CD14-positive monocyte (primary cell): ENCODE measurements at regions not wholly inside any gene's neighbourhood (a gene's known extent, or its start where the extent isn't known, plus 50 kb on each side); places are given as distances from the start of the nearest gene placed in this dataset.

ENCODE experiments used
- DNase-seq, 3 donors: peaks; one replicate each; pipeline ENCODE4 v3.0.0-alpha.2; 2011 to 2022
- H2AFZ ChIP-seq: 2 replicates; pipeline ENCODE4 v1.6.0; 2012; ENCODE audit warnings: mild to moderate bottlenecking, low read depth, low read length, inconsistent platforms; ENCODE audit not compliant: insufficient read depth, poor library complexity, severe bottlenecking
- H3K27ac ChIP-seq, 2 donors: 1 replicate in 1 of 2; 2 replicates in 1 of 2; pipeline ENCODE4 v1.5.1; 2012 to 2013; ENCODE audit warnings: low read length in 2 of 2, control low read depth in 1 of 2, inconsistent platforms in 1 of 2, low read depth in 1 of 2, mild to moderate bottlenecking in 1 of 2
- H3K27me3 ChIP-seq, 2 donors: one replicate each; pipeline versions ENCODE4 v1.6.0 to v1.6.1; 2011 to 2013; ENCODE audit warnings: low read length in 2 of 2; ENCODE audit not compliant: control insufficient read depth in 2 of 2, insufficient read depth in 2 of 2
- H3K36me3 ChIP-seq, 2 donors: replicated peaks in 1 of 2; 1 replicate in 1 of 2; 2 replicates in 1 of 2; pipeline versions ENCODE4 v1.5.1 to v1.6.1; 2012 to 2013; ENCODE audit warnings: low read length in 2 of 2, control low read depth in 1 of 2, inconsistent platforms in 1 of 2, mild to moderate bottlenecking in 1 of 2; ENCODE audit not compliant: insufficient read depth in 2 of 2, control insufficient read depth in 1 of 2
- H3K4me1 ChIP-seq, 2 donors: 1 replicate in 1 of 2; 2 replicates in 1 of 2; pipeline versions ENCODE4 v1.5.1 to v1.6.1; 2012 to 2013; ENCODE audit warnings: low read length in 2 of 2, control low read depth in 1 of 2, inconsistent platforms in 1 of 2, mild to moderate bottlenecking in 1 of 2, moderate library complexity in 1 of 2; ENCODE audit not compliant: insufficient read depth in 2 of 2, control insufficient read depth in 1 of 2
- H3K4me2 ChIP-seq: replicated peaks from 2 replicates; pipeline ENCODE3; 2012; ENCODE audit warnings: low read length, moderate library complexity, mild to moderate bottlenecking; ENCODE audit not compliant: poor library complexity, severe bottlenecking; ENCODE audit errors: extremely low read depth
- H3K4me3 ChIP-seq, 3 experiments: fragments of 200-600 bp in 1 of 3; sonication (generic) in 1 of 3; replicated peaks in 1 of 3; 1 replicate in 2 of 3; 2 replicates in 1 of 3; pipeline ENCODE4 v1.5.1; 2011 to 2013; ENCODE audit warnings: low read length in 3 of 3, mild to moderate bottlenecking in 3 of 3, control low read depth in 2 of 3, low read depth in 2 of 3, inconsistent platforms in 1 of 3, moderate library complexity in 1 of 3
- H3K79me2 ChIP-seq: 2 replicates; pipeline ENCODE4 v1.6.0; 2012; ENCODE audit warnings: mild to moderate bottlenecking, control low read depth, inconsistent platforms, low read length, moderate library complexity; ENCODE audit not compliant: insufficient read depth
- H3K9ac ChIP-seq: 2 replicates; pipeline ENCODE4 v1.6.0; 2017; ENCODE audit warnings: low read length, mild to moderate bottlenecking; ENCODE audit not compliant: insufficient read depth, poor library complexity, severe bottlenecking
- H3K9me3 ChIP-seq, 2 donors: replicated peaks in 1 of 2; 1 replicate in 1 of 2; 2 replicates in 1 of 2; pipeline versions ENCODE4 v1.5.1 to v1.6.1; 2012 to 2013; ENCODE audit warnings: low read length in 2 of 2, control low read depth in 1 of 2; ENCODE audit not compliant: control insufficient read depth in 1 of 2, insufficient read depth in 1 of 2
- H4K20me1 ChIP-seq: 2 replicates; pipeline ENCODE4 v1.6.0; 2012; ENCODE audit warnings: mild to moderate bottlenecking, low read length, control low read depth, moderate library complexity; ENCODE audit not compliant: insufficient read depth
- H3K27ac Mint-ChIP-seq, 7 donors: one replicate each; pipeline ENCODE4 v1.8.0; 2020; ENCODE audit warnings: mild to moderate bottlenecking in 7 of 7, mixed read lengths in 7 of 7, moderate library complexity in 6 of 7, inconsistent platforms in 2 of 7
- H3K27me3 Mint-ChIP-seq, 3 donors: one replicate each; pipeline ENCODE4 v1.8.0; 2021 to 2022; ENCODE audit warnings: low read depth in 3 of 3, mild to moderate bottlenecking in 3 of 3, mixed read lengths in 3 of 3, moderate library complexity in 3 of 3, inconsistent platforms in 1 of 3
- H3K36me3 Mint-ChIP-seq, 2 donors: one replicate each; pipeline ENCODE4 v1.8.0; 2020; ENCODE audit warnings: mixed read lengths in 2 of 2, inconsistent platforms in 1 of 2, mild to moderate bottlenecking in 1 of 2
- H3K4me1 Mint-ChIP-seq: one replicate; pipeline ENCODE4 v1.8.0; 2020; ENCODE audit warnings: mild to moderate bottlenecking, mixed read lengths
- H3K4me3 Mint-ChIP-seq, 2 donors: one replicate each; pipeline ENCODE4 v1.8.0; 2020; ENCODE audit warnings: mild to moderate bottlenecking in 2 of 2, mixed read lengths in 2 of 2, moderate library complexity in 1 of 2
- H3K9me3 Mint-ChIP-seq, 7 donors: one replicate each; pipeline ENCODE4 v1.8.0; 2020 to 2022; ENCODE audit warnings: mixed read lengths in 7 of 7, mild to moderate bottlenecking in 6 of 7, moderate library complexity in 6 of 7, inconsistent platforms in 2 of 7
- CTCF ChIP-seq: fragments of 200-600 bp; IDR thresholded peaks from one replicate; pipeline ENCODE4 v1.8.0; 2022; ENCODE audit warnings: antibody characterized with exemption, mild to moderate bottlenecking
- WGBS: methylation state at CpG from one replicate; pipeline ENCODE4 v1.1.5; 2013; ENCODE audit warnings: missing lambda C conversion rate; ENCODE audit not compliant: insufficient coverage; 5-methylcytosine and 5-hydroxymethylcytosine counted together
- intact Hi-C, 2 donors: fragments of 100-400 bp; cut with micrococcal nuclease; formaldehyde crosslinking; loops; one replicate each; pipeline versions ENCODE4 v1.15.0 to v1.15.1; 2023

DNA sequence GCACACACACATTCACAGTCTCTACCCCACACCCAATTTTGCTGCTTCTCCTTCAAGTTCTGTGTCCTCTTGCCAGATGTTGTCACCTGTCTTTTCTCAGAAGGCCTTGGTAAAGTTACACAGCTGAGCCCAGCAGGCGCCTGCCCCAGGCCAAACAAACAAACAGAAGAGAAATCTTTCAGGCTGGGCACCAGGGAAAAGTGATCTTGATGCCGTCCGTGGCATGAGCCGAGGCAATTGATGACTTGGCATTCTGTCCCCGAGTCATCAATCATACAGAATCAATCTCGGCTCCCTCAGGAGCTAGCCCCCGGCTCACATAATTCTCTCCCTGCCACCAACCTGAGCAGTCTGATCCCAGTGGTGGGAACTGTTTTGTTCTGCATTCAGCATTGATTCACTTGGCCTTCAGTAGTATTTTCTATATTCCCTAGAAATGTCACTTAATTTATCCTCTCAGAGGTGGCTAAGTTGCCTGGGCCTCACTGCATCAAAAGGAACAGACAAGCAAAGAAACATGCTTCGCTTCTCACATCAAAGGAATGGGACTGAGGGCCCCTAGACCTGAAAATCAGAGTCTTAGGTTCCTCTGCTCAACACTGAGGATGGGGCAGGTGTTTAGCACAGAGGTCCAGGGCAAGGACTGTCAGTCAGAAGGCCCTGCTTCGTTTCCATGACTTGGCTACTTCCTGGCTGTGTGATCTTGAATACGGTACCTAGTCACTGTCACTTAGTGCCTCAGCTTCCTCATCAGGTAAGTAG is 278.8 kb upstream of the CELF4 start:
- Mint-ChIP-seq H3K4me1 (no peaks in the 10 kb centered on the region), H3K27me3 (peaks cover 0 to 2% (median 0%) of the 10 kb centered on the region in 3 donors), H3K9me3 (peaks cover 0 to 20% (median 7%) of the 10 kb centered on the region in 7 donors), H3K4me3 (no peak overlapping the region), H3K36me3 (no peaks in the 10 kb centered on the region), H3K27ac (no peak overlapping the region)
- TF ChIP-seq CTCF: no peak
- H3K27ac ChIP-seq: no peak overlapping the region
- no peaks in the 10 kb centered on the region for H3K27me3 ChIP-seq
- no peaks in the 10 kb centered on the region for H3K79me2 ChIP-seq
- no peaks in the 10 kb centered on the region for H4K20me1 ChIP-seq
- no peaks in the 10 kb centered on the region for H3K4me1 ChIP-seq
- H3K9me3 ChIP-seq: peaks cover 3 to 4% of the 10 kb centered on the region in 2 donors
- 97% methylated on average over 9 of the region's 10 CpGs for WGBS
- H3K4me2 ChIP-seq: no peak overlapping the region
- no peak overlapping the region for H3K4me3 ChIP-seq
- no peak overlapping the region for H2AFZ ChIP-seq
- H3K9ac ChIP-seq: no peak overlapping the region
- intact Hi-C loops: no loop called here
- no peak for DNase-seq
- H3K36me3 ChIP-seq: no peaks in the 10 kb centered on the region

GRCh38 chr18:37838083-37838482 is 272.5 kb upstream of the CELF4 start:
- Mint-ChIP-seq H3K36me3 (no peaks in the 10 kb centered on the region), H3K27ac (no peak overlapping the region), H3K9me3 (peaks cover 1 to 17% (median 7%) of the 10 kb centered on the region in 7 donors), H3K4me3 (no peak overlapping the region), H3K4me1 (no peaks in the 10 kb centered on the region), H3K27me3 (peaks cover 0 to 1% (median 0%) of the 10 kb centered on the region in 3 donors)
- Histone ChIP-seq H3K9me3 (peaks cover 14 to 27% of the 10 kb centered on the region in 2 donors), H3K9ac (no peak overlapping the region), H3K36me3 (no peaks in the 10 kb centered on the region), H4K20me1 (no peaks in the 10 kb centered on the region), H3K27ac (no peak overlapping the region), H2AFZ (no peak overlapping the region), H3K79me2 (no peaks in the 10 kb centered on the region), H3K4me3 (no peak overlapping the region), H3K4me2 (no peak overlapping the region), H3K27me3 (no peaks in the 10 kb centered on the region), H3K4me1 (no peaks in the 10 kb centered on the region)
- intact Hi-C loops: no loop called here
- no peak for DNase-seq
- TF ChIP-seq CTCF: no peak
- 88% methylated on average over 2 of the region's 3 CpGs for WGBS
